MM.1S (cell line): ENCODE measurements at regions not wholly inside any gene's neighbourhood (a gene's known extent, or its start where the extent isn't known, plus 50 kb on each side); places are given as distances from the start of the nearest gene placed in this dataset.

Experiments used
- DNase-seq: peaks from one replicate; pipeline ENCODE4 v3.0.0-alpha.2; 2015
- H2AFZ ChIP-seq: fragments of 300-600 bp; sonication (generic); 2 replicates; pipeline ENCODE4 v1.6.0; 2016; ENCODE audit warnings: antibody characterized with exemption, low read length
- H3F3A ChIP-seq: fragments of 300-600 bp; sonication (generic); 2 replicates; pipeline ENCODE4 v1.6.1; 2016; ENCODE audit warnings: mild to moderate bottlenecking, antibody characterized with exemption, low read length, moderate library complexity, mixed read lengths; ENCODE audit not compliant: insufficient read depth
- H3K27ac ChIP-seq: fragments of 300-600 bp; sonication (generic); 2 replicates; pipeline ENCODE4 v1.5.1; 2016; ENCODE audit warnings: mild to moderate bottlenecking, low read length
- H3K27me3 ChIP-seq: fragments of 300-600 bp; sonication (generic); replicated peaks from 2 replicates; pipeline ENCODE4 v1.6.0; 2016; ENCODE audit warnings: low read length; ENCODE audit not compliant: insufficient read depth
- H3K36me3 ChIP-seq: fragments of 300-600 bp; sonication (generic); replicated peaks from 2 replicates; pipeline ENCODE4 v1.6.1; 2016; ENCODE audit warnings: mild to moderate bottlenecking, low read length, mixed read lengths; ENCODE audit not compliant: insufficient read depth
- H3K4me1 ChIP-seq: fragments of 300-600 bp; sonication (generic); 2 replicates; pipeline ENCODE4 v1.6.1; 2016; ENCODE audit warnings: low read length, mixed read lengths
- H3K4me2 ChIP-seq: fragments of 300-600 bp; sonication (generic); 2 replicates; pipeline ENCODE4 v1.6.0; 2016; ENCODE audit warnings: low read depth, low read length
- H3K4me3 ChIP-seq: fragments of 300-600 bp; sonication (generic); 2 replicates; pipeline ENCODE4 v1.5.1; 2016; ENCODE audit warnings: low read length, mixed read lengths
- H3K79me2 ChIP-seq: fragments of 300-600 bp; sonication (generic); 2 replicates; pipeline ENCODE4 v1.6.1; 2016; ENCODE audit warnings: mixed run types, low read length, mixed read lengths
- H3K9ac ChIP-seq: fragments of 300-600 bp; sonication (generic); 2 replicates; pipeline ENCODE4 v1.6.1; 2016; ENCODE audit warnings: low read length, mixed read lengths
- H3K9me2 ChIP-seq: fragments of 300-600 bp; sonication (generic); replicated peaks from 2 replicates; pipeline ENCODE4 v1.6.1; 2016; ENCODE audit warnings: mild to moderate bottlenecking, low read length, mixed read lengths; ENCODE audit not compliant: insufficient read depth
- H3K9me3 ChIP-seq: fragments of 300-600 bp; sonication (generic); replicated peaks from 2 replicates; pipeline ENCODE4 v1.6.1; 2016; ENCODE audit warnings: mild to moderate bottlenecking, low read length, mixed read lengths; ENCODE audit not compliant: insufficient read depth
- H4K20me1 ChIP-seq: fragments of 300-600 bp; sonication (generic); 2 replicates; pipeline ENCODE4 v1.6.1; 2016; ENCODE audit warnings: mild to moderate bottlenecking, low read length, moderate library complexity, mixed read lengths; ENCODE audit not compliant: insufficient read depth
- CTCF ChIP-seq: fragments of 300-600 bp; sonication (generic); IDR thresholded peaks from 2 replicates; pipeline ENCODE4 v1.5.1; 2016; ENCODE audit warnings: antibody characterized with exemption, low read length, mixed read lengths
- EZH2 ChIP-seq: fragments of 300-600 bp; sonication (generic); optimal IDR thresholded peaks from 2 replicates; pipeline ENCODE3; 2017; ENCODE audit warnings: low read depth, mild to moderate bottlenecking, antibody characterized with exemption, low read length, mixed read lengths
- EZH2phosphoT487 ChIP-seq: fragments of 300-600 bp; sonication (generic); IDR thresholded peaks from 2 replicates; pipeline ENCODE4 v1.6.1; 2018; ENCODE audit warnings: antibody characterized with exemption, low read length

- no peak for TF ChIP-seq EZH2phosphoT487
- no peak for TF ChIP-seq CTCF
- no peak for TF ChIP-seq EZH2
- Histone ChIP-seq H3K4me2 (no peak overlapping the region), H3F3A (no peaks in the 10 kb centered on the region), H3K4me1 (no peaks in the 10 kb centered on the region), H3K79me2 (no peaks in the 10 kb centered on the region), H3K36me3 (no peaks in the 10 kb centered on the region), H3K4me3 (no peak overlapping the region), H3K9ac (no peak overlapping the region), H4K20me1 (no peaks in the 10 kb centered on the region), H3K9me3 (no peaks in the 10 kb centered on the region), H3K27ac (no peak overlapping the region), H3K27me3 (no peaks in the 10 kb centered on the region), H3K9me2 (no peaks in the 10 kb centered on the region), H2AFZ (no peak overlapping the region)
- no peak for DNase-seq
Measured at GRCh38 chr4:128376303-128376702, 88.7 kb upstream of the PGRMC2 start.

GRCh38 chr4:128373628-128374027, 86.0 kb upstream of the PGRMC2 start:
- Histone ChIP-seq H3K9ac (no peak overlapping the region), H3K9me3 (no peaks in the 10 kb centered on the region), H3F3A (no peaks in the 10 kb centered on the region), H3K36me3 (no peaks in the 10 kb centered on the region), H2AFZ (no peak overlapping the region), H3K27me3 (no peaks in the 10 kb centered on the region), H3K4me2 (no peak overlapping the region), H3K4me1 (no peaks in the 10 kb centered on the region), H4K20me1 (no peaks in the 10 kb centered on the region), H3K79me2 (no peaks in the 10 kb centered on the region), H3K4me3 (no peak overlapping the region), H3K27ac (no peak overlapping the region), H3K9me2 (no peaks in the 10 kb centered on the region)
- TF ChIP-seq CTCF (no peak), EZH2 (no peak), EZH2phosphoT487 (no peak)
- DNase-seq = no peak

- DNase-seq = no peak
Measured at GRCh38 chr4:128371876-128372275, 84.3 kb upstream of the PGRMC2 start.

More at GRCh38 chr4:128371876-128372275, 84.3 kb upstream of the PGRMC2 start:
- Histone ChIP-seq H3K27ac (no peak overlapping the region), H3K36me3 (no peaks in the 10 kb centered on the region), H3K9me3 (no peaks in the 10 kb centered on the region), H4K20me1 (no peaks in the 10 kb centered on the region), H3K4me1 (no peaks in the 10 kb centered on the region), H3K79me2 (no peaks in the 10 kb centered on the region), H3K27me3 (no peaks in the 10 kb centered on the region), H3K9ac (no peak overlapping the region), H3K9me2 (no peaks in the 10 kb centered on the region), H2AFZ (no peak overlapping the region), H3F3A (no peaks in the 10 kb centered on the region), H3K4me2 (no peak overlapping the region), H3K4me3 (no peak overlapping the region)
- TF ChIP-seq CTCF = no peak
- TF ChIP-seq EZH2 = no peak
- TF ChIP-seq EZH2phosphoT487 = no peak
